GM23248 (cell line): ENCODE measurements at regions not wholly inside any gene's neighbourhood (a gene's known extent, or its start where the extent isn't known, plus 50 kb on each side); places are given as distances from the start of the nearest gene placed in this dataset.

Experiments
- EZH2 ChIP-seq: fragments of 200-600 bp; sonication (generic); IDR thresholded peaks from 2 replicates; pipeline ENCODE4 v1.6.1; 2018; ENCODE audit warnings: antibody characterized with exemption, mild to moderate bottlenecking; ENCODE audit not compliant: insufficient read depth, poor library complexity, severe bottlenecking
- EZH2phosphoT487 ChIP-seq: fragments of 200-600 bp; sonication (generic); IDR thresholded peaks from 2 replicates; pipeline ENCODE4 v1.6.1; 2018; ENCODE audit warnings: antibody characterized with exemption, moderate library complexity, mild to moderate bottlenecking, low read depth; ENCODE audit not compliant: insufficient read depth

- TF ChIP-seq EZH2phosphoT487 (no peak), EZH2 (no peak)
Observed at GRCh38 chr4:110860125-110860524, 237.2 kb upstream of the PITX2 start.
